ENCODE measurements at regions not wholly inside any gene's neighbourhood (a gene's known extent, or its start where the extent isn't known, plus 50 kb on each side); places are given as distances from the start of the nearest gene placed in this dataset.

DNA sequence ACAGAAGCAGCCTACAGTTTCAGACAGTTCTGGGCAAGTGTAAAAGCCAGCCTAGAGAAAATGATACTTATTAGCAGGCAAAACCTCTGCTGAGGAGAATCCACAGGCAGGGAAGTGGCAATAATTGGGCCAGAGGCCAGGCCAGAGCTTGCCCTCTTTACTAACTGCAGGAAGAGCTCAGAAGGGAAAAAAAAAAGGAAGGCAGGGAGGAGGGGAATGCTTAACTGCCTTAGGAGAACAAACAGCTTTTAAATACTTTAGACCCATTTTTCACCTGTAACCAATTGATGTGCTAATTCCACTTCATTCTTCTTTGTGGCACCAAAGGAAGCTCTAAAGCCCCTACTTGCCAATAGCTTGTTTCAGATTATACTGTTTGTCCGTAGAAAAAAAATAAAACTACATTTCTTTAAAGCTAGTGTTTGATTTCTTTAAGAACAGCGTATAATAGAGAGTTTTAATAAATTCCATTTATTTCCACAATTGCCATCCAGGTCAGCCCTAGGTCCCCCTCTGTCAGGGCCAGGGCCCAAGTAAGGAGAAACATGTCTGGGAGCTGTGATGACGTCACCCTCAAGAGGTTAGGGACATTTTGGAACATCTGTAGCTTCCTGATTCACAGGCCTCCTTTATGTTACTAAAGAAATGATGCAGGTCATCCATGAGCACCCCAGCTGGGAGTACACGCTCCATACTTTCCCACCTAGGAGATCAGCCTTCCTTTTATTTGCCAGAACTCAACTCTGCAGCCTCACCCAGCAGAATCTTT lies 384.3 kb downstream of the CDC5L start:
- DNase-seq = no peak

DNA sequence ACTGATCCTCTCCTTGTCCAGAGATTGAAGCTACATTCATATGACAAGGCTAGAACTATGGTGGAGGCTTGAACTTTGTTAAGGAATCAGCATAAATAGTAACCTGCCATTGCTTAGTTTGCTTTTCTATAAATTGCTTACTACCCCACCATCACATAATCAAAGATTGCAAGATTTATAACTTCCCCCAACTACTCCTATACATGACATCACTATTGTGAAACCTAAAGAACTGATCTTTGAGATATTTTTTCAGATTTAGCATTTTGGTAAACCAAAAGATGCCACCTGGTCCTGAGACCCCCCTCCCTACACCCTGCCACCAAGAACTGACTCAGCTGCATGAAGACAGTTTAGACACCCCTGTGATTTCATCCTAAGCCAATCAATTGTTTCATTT lies 385.3 kb downstream of the CDC5L start:
- DNase-seq = no peak

DNA sequence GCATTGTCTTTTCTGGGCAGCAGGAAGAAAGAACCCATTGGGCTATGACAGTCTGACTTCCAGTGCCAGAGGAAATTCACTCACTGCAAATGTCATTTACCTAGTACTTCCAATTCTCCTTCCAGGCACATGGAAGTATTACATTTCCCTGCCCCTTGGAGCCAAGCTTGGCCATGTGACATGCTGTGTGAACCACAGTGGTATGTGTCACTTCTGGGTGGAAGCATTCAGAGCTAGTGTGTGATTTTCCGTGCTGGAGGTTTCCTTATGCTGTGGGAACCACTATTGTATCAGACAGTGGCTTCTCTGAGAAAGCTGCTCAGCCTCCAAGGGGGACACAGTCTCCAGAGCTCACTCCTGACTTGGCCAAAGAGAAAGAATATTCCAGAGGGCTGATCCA lies 387.6 kb downstream of the CDC5L start:
- no peak for DNase-seq

DNA sequence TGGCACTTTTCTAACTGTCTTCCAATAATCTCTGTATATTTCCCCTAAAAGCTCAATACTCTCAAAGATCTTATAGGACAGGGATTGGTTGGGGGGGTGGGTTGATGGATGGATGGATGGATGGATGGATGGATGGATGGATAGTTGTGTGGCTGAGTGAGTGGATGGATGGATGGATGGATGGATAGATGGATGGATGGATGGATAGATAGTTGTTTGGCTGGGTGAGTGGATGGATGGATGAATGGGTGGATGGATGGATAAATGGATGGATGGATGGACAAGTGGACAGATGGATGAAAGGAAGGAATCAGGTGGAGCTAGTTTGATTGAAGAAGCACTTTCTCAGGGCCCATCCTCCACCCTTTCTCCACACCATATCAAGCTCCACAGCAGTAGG lies 388.8 kb downstream of the CDC5L start:
- DNase-seq = no peak

- no peak for DNase-seq
These were observed 391.0 kb downstream of the CDC5L start for GRCh38 chr6:44778513-44778912.

All from effector CD8-positive, alpha-beta T cell (primary cell).